K562 (cell line): ENCODE measurements at regions not wholly inside any gene's neighbourhood (a gene's known extent, or its start where the extent isn't known, plus 50 kb on each side); places are given as distances from the start of the nearest gene placed in this dataset.

Source experiments
- ATAC-seq: fragments of 200-7000 bp; cut with Tn5 transposase; 3 replicates; pipeline ENCODE4 v1.9.1; 2020; ENCODE audit warnings: moderate library complexity
- BruUV-seq: library from RNA; stranded (reverse); fragments of 400-500 nt; replicated peaks from 2 replicates; lab custom pipeline; 2021; lab: Mats Ljungman, UMichigan
- CTCF ChIA-PET: fragments of 300-600 bp; formaldehyde crosslinking; extraction: SDS; loops from one replicate; lab custom pipeline; 2021; ENCODE audit warnings: low intra/inter-chr PET ratio; lab: Yijun Ruan, JAX
- POLR2A ChIA-PET: fragments of 300-600, 350-650 bp; sonication (Branson Sonifier 250); formaldehyde crosslinking; extraction: SDS; loops from one replicate; lab custom pipeline; 2021; ENCODE audit warnings: antibody characterized with exemption, inconsistent platforms; lab: Yijun Ruan, JAX
- DNase-seq, 4 experiments: peaks; one replicate each; pipeline versions ENCODE4 v3.0.0 to v3.0.0-alpha.2; 2011 to 2018; ENCODE audit warnings: low spot score in 3 of 4, mixed read lengths in 3 of 4; ENCODE audit errors: extremely low read depth in 1 of 4
- FAIRE-seq: peaks from 2 replicates; lab custom pipeline; 2011; peaks lifted over from hg19 to GRCh38; lab: Jason Lieb, UNC
- H2AFZ ChIP-seq: 2 replicates; pipeline ENCODE4 v1.6.0; 2011; ENCODE audit warnings: low read depth, low read length, control low read depth, inconsistent platforms
- H3K27ac ChIP-seq: fragments of 200-600 bp; 3 replicates; pipeline ENCODE4 v1.8.0; 2011; ENCODE audit warnings: low read depth, mild to moderate bottlenecking, control low read depth, inconsistent platforms, low read length, moderate library complexity, mixed read lengths; ENCODE audit errors: extremely low read depth
- H3K27me3 ChIP-seq, 2 experiments: fragments of 300-600 bp in 1 of 2; 2 replicates in 1 of 2; 3 replicates in 1 of 2; pipeline versions ENCODE4 v1.6.0 to v1.8.0; 2011; ENCODE audit warnings: inconsistent platforms in 2 of 2, low read length in 2 of 2, mild to moderate bottlenecking in 1 of 2, mixed read lengths in 1 of 2, moderate library complexity in 1 of 2; ENCODE audit not compliant: control insufficient read depth in 2 of 2, insufficient read depth in 2 of 2
- H3K36me3 ChIP-seq: fragments of 300-600 bp; 3 replicates; pipeline ENCODE4 v1.8.0; 2011; ENCODE audit warnings: mild to moderate bottlenecking, low read length, inconsistent platforms; ENCODE audit not compliant: control insufficient read depth, insufficient read depth
- H3K4me1 ChIP-seq, 2 experiments: fragments of 200-600 bp in 1 of 2; replicated peaks in 1 of 2; 2 replicates in 1 of 2; 3 replicates in 1 of 2; pipeline versions ENCODE4 v1.5.1 to v1.8.0; 2011; ENCODE audit warnings: inconsistent platforms in 2 of 2, low read length in 2 of 2, mild to moderate bottlenecking in 1 of 2, mixed read lengths in 1 of 2, moderate library complexity in 1 of 2; ENCODE audit not compliant: control insufficient read depth in 2 of 2, insufficient read depth in 2 of 2
- H3K4me2 ChIP-seq: 2 replicates; pipeline ENCODE4 v1.6.1; 2011; ENCODE audit warnings: low read length, control low read depth, inconsistent platforms, mixed read lengths; ENCODE audit not compliant: insufficient read depth
- H3K4me3 ChIP-seq: fragments of 200-600 bp; sonication (generic), shearing (Covaris generic); 2 replicates; pipeline ENCODE4 v1.5.1; 2016; ENCODE audit warnings: control low read depth, inconsistent platforms
- H3K79me2 ChIP-seq: fragments of 200-600 bp; 3 replicates; pipeline ENCODE4 v1.8.0; 2011; ENCODE audit warnings: low read length, inconsistent platforms; ENCODE audit not compliant: control insufficient read depth, insufficient read depth
- H3K9ac ChIP-seq, 2 experiments: 2 replicates each; pipeline versions ENCODE4 v1.6.0 to v1.6.1; 2011; ENCODE audit warnings: low read depth in 2 of 2, low read length in 2 of 2, control low read depth in 1 of 2, inconsistent platforms in 1 of 2, mild to moderate bottlenecking in 1 of 2, mixed read lengths in 1 of 2; ENCODE audit not compliant: insufficient read depth in 1 of 2
- H3K9me1 ChIP-seq: one replicate; pipeline ENCODE4 v1.6.0; 2011; ENCODE audit warnings: inconsistent platforms, mild to moderate bottlenecking, low read length, moderate library complexity; ENCODE audit not compliant: control insufficient read depth, insufficient read depth
- H3K9me3 ChIP-seq: replicated peaks from 2 replicates; pipeline ENCODE4 v1.5.1; 2011; ENCODE audit warnings: low read depth, low read length, inconsistent platforms; ENCODE audit not compliant: control insufficient read depth, insufficient read depth
- H4K20me1 ChIP-seq: replicated peaks from 2 replicates; pipeline ENCODE4 v1.6.1; 2011; ENCODE audit warnings: low read length, inconsistent platforms, mixed read lengths; ENCODE audit not compliant: control insufficient read depth, insufficient read depth
- CREB1 ChIP-seq, 2 experiments: sonication (generic) in 1 of 2; formaldehyde crosslinking in 1 of 2; IDR thresholded peaks; 2 replicates each; pipeline versions ENCODE4 v1.6.1 to v1.8.0; 2012 to 2022; ENCODE audit warnings: inconsistent platforms in 1 of 2, mild to moderate bottlenecking in 1 of 2, missing genetic modification reagents in 1 of 2, moderate library complexity in 1 of 2
- ELF4 ChIP-seq: fragments of 450-650 bp; formaldehyde crosslinking; IDR thresholded peaks from 2 replicates; pipeline ENCODE4 v1.4.0; 2022; ENCODE audit warnings: missing genetic modification characterization
- MAFF ChIP-seq: IDR thresholded peaks from 2 replicates; pipeline ENCODE4 v1.6.1; 2012; ENCODE audit warnings: low read length, improper control_type of control experiment
- MYNN ChIP-seq, 2 experiments: sonication (generic); formaldehyde crosslinking in 1 of 2; IDR thresholded peaks; 2 replicates each; pipeline versions ENCODE4 v1.5.0 to v1.6.1; 2016 to 2020; ENCODE audit warnings: antibody characterized with exemption in 1 of 2, missing genetic modification reagents in 1 of 2
- RFX7 ChIP-seq: fragments of 250-450 bp; sonication (Bioruptor Pico); IDR thresholded peaks from 2 replicates; pipeline ENCODE4 v1.5.1; 2021; ENCODE audit warnings: mild to moderate bottlenecking
- SIRT6 ChIP-seq: IDR thresholded peaks from one replicate; pipeline ENCODE4 v1.6.1; 2012; ENCODE audit warnings: low read depth, mild to moderate bottlenecking, control low read depth, inconsistent platforms, low read length, moderate library complexity
- SP2 ChIP-seq: IDR thresholded peaks from 2 replicates; pipeline ENCODE4 v1.6.1; 2011; ENCODE audit warnings: mild to moderate bottlenecking, low read depth, low read length, moderate library complexity; ENCODE audit not compliant: poor library complexity, severe bottlenecking; ENCODE audit errors: extremely low read depth
- ZNF561 ChIP-seq: fragments of 450-650 bp; formaldehyde crosslinking; conservative IDR thresholded peaks from 2 replicates; pipeline ENCODE4 v1.4.0; 2020; ENCODE audit warnings: mild to moderate bottlenecking, moderate library complexity
- WGBS: fragments of 100-300 bp; shearing (Covaris generic); methylation state at CpG from one replicate; pipeline ENCODE4 v1.1.6; 2016; ENCODE audit warnings: low coverage, mixed read lengths; ENCODE audit not compliant: insufficient coverage; ENCODE audit errors: missing lambda C conversion rate; 5-methylcytosine and 5-hydroxymethylcytosine counted together
- in situ Hi-C: fragments of 300-500 bp; cut with MboI; formaldehyde crosslinking; loops from 4 replicates; pipeline ENCODE4 v1.15.0; 2018; ENCODE audit warnings: inconsistent platforms, mixed read lengths
- intact Hi-C: fragments of 100-400 bp; cut with micrococcal nuclease; formaldehyde crosslinking; loops from 2 replicates; pipeline ENCODE4 v1.14.2; 2022

DNA sequence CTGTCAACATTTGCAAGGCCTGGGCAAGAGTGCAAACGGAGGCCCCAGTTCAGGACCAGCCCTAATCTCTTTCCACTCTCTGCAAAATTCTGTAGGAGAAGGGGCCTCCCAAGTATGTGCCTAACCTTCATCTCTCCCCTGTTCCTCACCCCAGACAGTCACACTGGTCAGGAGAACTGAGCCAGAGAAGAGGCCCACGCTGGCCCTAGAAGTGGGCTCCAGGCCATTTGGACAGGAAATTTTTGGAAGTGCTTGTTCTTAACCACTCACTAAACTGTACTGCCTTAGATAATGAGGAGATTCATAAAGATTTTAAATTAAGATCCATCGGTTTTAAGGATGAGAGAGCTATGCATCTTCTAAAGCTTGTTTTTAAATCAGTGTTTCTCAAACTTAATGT, 129.7 kb upstream of the ADGRL2 start:
- CTCF ChIA-PET, result no interaction called here
- Histone ChIP-seq H4K20me1 (no peaks in the 10 kb centered on the region), H2AFZ (no peak overlapping the region), H3K4me3 (no peak overlapping the region), H3K9me1 (no peaks in the 10 kb centered on the region), H3K4me2 (no peak overlapping the region), H3K9me3 (no peaks in the 10 kb centered on the region), H3K9ac (no peak overlapping the region), H3K27me3 (no peaks in the 10 kb centered on the region), H3K4me1 (no peaks in the 10 kb centered on the region), H3K79me2 (no peaks in the 10 kb centered on the region), H3K36me3 (no peaks in the 10 kb centered on the region), H3K27ac (no peak overlapping the region)
- no peak for FAIRE-seq
- POLR2A ChIA-PET, result no interaction called here
- ATAC-seq, result no peak
- TF ChIP-seq CREB1 (IDR thresholded peaks at IDR 0.05), result no peak
- TF ChIP-seq CREB1 (CRISPR knock-in tag; IDR thresholded peaks at IDR 0.05), result no peak
- TF ChIP-seq MYNN (IDR thresholded peaks at IDR 0.05), result no peak
- TF ChIP-seq MYNN (CRISPR knock-in tag; IDR thresholded peaks at IDR 0.05), result no peak
- no peak for TF ChIP-seq ZNF561 (CRISPR knock-in tag)
- TF ChIP-seq SIRT6, result no peak
- no peak for TF ChIP-seq RFX7
- TF ChIP-seq ELF4 (CRISPR knock-in tag), result no peak
- TF ChIP-seq MAFF, result no peak
- no peak for TF ChIP-seq SP2
- in situ Hi-C loops, result no loop called here
- intact Hi-C loops, result no loop called here
- 0% methylated on average over 3 of the region's 3 CpGs for WGBS
- no TSS peak for BruUV-seq
- no peak for DNase-seq
